HG03460 (cell line): ENCODE measurements at regions not wholly inside any gene's neighbourhood (a gene's known extent, or its start where the extent isn't known, plus 50 kb on each side); places are given as distances from the start of the nearest gene placed in this dataset.
"Not testable (repeated sequence)": the region's sequence is repeated elsewhere in the genome, so short reads cannot be mapped to it uniquely, and the experiment has no call there.

ENCODE experiments used
- ATAC-seq: cut with Tn5 transposase; IDR thresholded peaks from one replicate; pipeline ENCODE4 v1.9.1; 2021; ENCODE audit not compliant: unreplicated experiment

GRCh38 chr11:90738799-90739198, 516.0 kb upstream of the CHORDC1 start:
- ATAC-seq, result no peak

DNA sequence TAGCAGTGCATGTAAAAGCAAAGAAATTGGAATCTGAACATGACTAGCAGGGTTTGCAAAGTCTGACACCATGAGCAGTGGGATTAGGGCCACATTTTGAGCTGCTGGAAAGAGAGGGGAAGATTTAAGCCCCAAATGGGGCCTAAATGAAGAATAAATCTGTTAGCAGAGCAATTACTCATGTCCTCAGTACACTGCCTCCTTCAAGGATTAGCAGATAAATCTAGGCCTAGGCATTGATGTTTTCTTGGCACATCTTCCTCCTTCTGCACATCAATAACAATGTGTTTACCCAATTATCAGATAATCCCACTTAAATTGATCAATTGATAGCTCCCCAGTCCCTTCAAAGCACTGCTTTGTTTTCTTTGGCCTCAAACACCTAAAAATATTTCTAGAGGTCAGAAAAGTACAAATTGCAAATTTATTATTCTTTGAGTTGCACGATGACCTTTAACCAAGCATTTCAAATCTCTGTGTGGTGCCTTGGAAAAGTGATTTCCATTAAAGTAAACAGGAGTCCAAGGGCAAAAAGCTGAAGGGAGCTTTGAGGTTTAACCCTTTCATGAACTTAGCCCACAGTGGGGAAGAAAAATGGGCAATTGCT, 514.7 kb upstream of the CHORDC1 start:
- ATAC-seq, result no peak

GRCh38 chr11:90732486-90732885, 509.6 kb upstream of the CHORDC1 start:
- ATAC-seq, result no peak

GRCh38 chr11:90723475-90723874, 500.6 kb upstream of the CHORDC1 start:
- ATAC-seq, result no peak

- no peak for ATAC-seq
These were observed 499.8 kb upstream of the CHORDC1 start for GRCh38 chr11:90722552-90723190.

DNA sequence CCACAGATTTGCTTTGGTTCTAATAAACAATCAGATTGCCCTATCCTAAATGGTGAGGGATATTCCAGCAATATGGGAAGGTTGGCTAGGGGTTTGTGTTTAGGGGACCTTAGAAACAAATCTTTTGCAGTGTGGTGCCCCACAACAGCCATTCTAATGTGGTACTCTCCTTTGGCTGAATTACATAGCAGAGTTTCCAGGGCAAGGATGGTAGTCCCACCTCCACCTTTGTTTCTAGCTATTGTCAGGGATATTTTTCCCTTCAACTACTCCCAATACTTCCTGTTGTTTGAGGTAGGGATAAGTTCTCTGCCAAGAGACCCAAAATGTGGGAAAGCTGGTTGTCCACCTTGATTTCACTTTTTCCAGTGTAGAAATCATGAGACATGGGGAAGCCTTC, 494.7 kb upstream of the CHORDC1 start:
- no peak for ATAC-seq

GRCh38 chr11:90705661-90706060, 482.8 kb upstream of the CHORDC1 start:
- ATAC-seq, result no peak

DNA sequence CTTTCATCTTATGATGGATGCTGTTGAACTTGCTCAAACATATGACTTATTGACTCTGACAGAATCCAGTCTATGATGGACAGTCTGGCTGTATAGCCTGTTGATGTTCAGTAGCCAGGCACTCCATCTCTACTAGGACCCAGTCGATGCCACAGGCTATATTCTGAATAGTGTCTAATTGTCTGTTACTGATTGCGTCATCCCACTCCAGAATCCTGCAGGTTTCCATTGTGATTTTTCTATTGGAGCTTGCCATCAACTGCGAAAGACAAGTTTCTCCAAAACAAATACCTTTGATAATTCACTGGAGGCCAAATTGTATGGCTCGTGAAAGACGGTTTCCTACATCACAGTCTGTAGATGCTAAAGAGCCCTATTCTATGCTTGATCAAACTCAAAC, 481.7 kb upstream of the CHORDC1 start:
- ATAC-seq, result no peak

DNA sequence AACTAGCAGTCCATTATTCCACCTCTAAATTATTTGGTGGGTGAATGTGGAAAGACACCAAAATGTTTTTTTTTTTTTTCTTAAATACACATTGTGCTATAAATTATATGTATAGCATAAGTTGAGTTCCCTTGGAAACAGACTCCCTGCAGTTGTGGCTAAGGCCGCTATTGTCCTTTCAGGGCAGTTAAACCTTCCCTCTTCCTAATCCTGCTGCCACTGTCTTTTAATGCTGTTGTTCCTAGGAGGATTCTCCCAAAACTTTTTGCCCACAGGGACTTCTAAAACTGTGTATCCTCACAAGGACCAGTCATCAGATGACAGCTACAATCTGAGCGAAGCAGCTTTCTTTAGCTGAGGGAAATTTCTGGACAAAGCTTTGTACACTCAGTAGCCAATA, 478.9 kb upstream of the CHORDC1 start:
- no peak for ATAC-seq

GRCh38 chr11:90700789-90701439, 478.1 kb upstream of the CHORDC1 start:
- ATAC-seq, result peak; percentile 65

GRCh38 chr11:90699791-90700400, 477.0 kb upstream of the CHORDC1 start:
- ATAC-seq, result no peak

DNA sequence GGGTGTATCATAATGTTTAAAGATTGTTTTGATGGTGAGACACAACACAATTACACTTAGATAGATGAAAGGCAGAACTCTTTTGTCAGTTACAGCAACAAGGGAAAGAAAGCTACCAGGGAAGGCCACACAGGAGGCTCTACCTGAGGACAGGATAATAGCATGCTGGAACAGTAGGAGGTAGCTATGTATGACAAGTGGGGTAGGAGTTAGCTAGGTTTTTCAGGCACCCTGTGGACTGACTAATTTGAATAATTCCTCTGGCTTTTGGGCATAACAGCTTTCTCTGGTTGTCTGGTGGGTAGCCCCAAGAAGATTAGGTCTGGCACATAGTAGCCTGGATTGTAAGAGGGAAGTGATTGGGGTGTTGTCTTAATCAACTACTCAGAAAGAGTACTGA, 475.4 kb upstream of the CHORDC1 start:
- no peak for ATAC-seq

GRCh38 chr11:90675496-90675895, 452.6 kb upstream of the CHORDC1 start:
- not testable (repeated sequence) for ATAC-seq

DNA sequence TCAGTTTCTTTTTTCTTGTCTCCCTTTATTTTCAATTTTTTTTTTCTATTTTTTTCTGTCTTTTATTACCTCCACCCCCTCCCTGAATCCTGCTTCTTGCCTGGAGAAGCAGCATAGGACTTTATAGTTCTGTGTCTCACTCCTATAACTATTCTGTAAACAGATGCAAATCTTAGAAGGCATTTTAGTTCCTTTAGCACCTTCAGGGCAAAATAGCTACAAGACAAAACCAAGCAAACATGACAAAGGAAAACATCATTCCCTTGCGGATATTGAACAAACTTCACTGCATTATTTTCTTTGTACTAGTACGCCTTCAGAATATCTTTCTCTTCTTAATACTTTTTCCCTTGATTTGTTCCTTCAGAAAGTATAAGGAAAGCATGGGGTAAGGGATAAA, 446.2 kb upstream of the CHORDC1 start:
- no peak for ATAC-seq

DNA sequence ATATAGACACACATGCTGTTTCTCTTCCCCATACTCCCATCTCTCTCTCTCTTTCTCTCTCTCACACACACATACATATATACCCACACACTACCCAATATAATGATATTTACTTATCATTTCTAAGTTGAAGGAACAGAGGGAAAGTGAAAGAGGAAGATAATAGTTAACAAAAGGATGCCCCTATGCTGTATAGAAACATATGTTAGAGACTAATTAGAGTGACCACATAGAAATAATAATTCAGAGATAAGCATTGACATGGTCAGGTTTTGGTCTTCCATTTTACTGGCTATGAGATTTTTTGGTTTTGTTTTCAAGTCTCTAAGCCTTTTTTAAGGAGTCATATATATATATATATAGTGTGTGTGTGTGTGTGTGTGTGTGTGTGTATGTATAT, 445.7 kb upstream of the CHORDC1 start:
- ATAC-seq, result no peak

GRCh38 chr11:90661233-90661632, 438.4 kb upstream of the CHORDC1 start:
- peak; percentile 84 for ATAC-seq

DNA sequence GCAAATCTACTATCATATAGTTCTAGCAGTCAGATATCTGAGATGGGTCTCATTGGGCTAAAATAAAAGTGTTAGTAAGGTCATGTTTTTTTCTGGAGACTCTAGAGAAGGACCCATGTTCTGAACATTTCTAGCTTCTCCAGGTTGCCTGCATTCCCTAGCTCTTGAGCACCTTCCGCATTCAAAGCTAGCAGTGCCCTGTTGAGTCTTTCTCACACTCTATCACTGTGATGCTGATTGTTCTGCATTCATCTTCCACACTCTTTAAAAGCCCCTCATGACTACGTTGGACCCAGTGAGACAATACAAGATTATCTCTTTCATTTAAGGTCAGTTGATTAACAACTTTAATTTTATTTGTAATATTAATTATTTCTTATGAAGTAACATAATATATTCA, 433.3 kb upstream of the CHORDC1 start:
- no peak for ATAC-seq

DNA sequence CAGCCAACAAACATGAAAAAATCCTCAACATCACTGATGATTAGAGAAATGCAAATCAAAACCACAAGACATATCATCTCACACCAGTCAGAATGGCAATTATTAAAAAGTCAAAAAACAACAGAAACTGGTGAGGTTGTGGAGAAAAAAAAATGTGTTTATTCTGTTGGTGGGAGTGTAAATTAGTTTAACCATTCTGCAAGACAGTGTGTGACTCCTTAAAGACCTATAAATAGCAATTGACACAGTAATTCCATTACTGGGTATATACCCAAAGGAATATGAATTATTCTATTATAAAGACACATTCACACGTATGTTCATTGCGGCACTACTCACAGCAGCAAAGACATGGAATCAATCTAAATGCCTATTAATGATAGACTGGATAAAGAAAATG, 427.3 kb upstream of the CHORDC1 start:
- no peak for ATAC-seq

DNA sequence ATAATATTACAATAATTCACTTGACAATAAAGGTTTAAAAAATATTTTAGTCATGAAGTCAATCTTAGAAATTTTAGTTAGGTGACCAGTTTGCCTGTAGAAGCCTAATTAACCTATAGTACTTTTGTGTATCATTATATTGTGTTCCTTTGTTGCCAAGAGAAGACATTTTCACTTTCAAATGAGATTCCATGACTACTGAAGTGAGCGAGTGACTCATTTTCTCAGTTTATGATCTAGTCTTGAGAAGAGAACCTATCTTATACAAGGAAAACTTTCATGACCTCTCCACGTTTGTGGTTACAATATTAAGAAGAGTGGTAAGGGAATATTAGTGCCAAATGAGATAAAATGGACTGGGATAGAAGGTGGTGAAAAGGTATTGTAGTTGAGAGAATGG, 423.9 kb upstream of the CHORDC1 start:
- ATAC-seq, result no peak

- no peak for ATAC-seq
These were observed 423.4 kb upstream of the CHORDC1 start for GRCh38 chr11:90646266-90646665.

DNA sequence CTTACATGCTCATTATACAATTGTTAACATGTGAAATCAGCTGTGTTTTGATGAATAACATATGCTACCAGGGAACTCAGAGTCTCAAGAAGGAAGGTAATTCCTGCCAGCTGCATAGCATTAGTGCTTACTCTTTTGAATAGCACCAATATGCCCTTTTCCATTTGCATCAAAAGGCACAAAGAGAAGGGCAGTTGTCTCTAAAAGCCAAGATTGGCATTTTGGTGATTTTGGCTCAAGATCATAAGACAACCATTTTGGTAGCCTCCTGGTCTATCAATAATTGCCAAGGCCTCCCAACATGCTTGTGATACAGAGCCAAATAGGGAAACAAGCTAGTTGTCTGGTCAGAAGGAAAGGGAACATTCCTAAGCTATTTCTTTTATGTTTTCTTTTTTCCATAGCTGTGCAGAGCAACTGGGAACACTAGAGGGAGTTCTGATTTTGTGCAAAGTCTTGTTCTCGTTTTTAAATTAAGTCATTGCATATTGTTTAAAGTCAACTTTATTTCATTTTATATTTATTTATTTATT, 416.7 kb upstream of the CHORDC1 start:
- ATAC-seq, result no peak

DNA sequence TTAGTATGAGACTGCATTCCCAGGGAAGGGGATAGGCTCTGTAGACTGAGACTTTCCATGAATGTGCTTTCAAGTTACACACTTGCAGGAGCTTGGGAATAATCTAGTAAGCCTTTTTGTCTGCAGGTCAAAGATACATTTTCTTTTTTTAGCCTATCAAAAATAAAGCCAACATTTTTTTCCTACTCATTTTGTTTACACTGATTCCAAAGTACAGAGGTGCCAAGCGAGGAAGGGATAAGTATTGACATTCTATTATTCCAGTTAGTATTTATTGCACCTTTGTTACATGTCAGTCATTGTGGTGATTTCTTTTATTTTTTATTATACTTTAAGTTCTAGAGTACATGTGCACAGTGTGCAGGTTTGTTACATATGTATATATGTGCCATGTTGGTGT, 413.0 kb upstream of the CHORDC1 start:
- no peak for ATAC-seq
